GM21717 (cell line): ENCODE measurements at regions not wholly inside any gene's neighbourhood (a gene's known extent, or its start where the extent isn't known, plus 50 kb on each side); places are given as distances from the start of the nearest gene placed in this dataset.

Experiments
- ATAC-seq: cut with Tn5 transposase; IDR thresholded peaks from one replicate; pipeline ENCODE4 v1.9.1; 2021; ENCODE audit warnings: mild to moderate bottlenecking, moderate library complexity; ENCODE audit not compliant: unreplicated experiment

- no peak for ATAC-seq
Measured at GRCh38 chr4:162366146-162366545, 202.3 kb upstream of the FSTL5 start.

GRCh38 chr4:162364651-162365050, 200.9 kb upstream of the FSTL5 start:
- no peak for ATAC-seq

- ATAC-seq, result no peak
Measured at GRCh38 chr4:162360369-162361149, 196.8 kb upstream of the FSTL5 start.

DNA sequence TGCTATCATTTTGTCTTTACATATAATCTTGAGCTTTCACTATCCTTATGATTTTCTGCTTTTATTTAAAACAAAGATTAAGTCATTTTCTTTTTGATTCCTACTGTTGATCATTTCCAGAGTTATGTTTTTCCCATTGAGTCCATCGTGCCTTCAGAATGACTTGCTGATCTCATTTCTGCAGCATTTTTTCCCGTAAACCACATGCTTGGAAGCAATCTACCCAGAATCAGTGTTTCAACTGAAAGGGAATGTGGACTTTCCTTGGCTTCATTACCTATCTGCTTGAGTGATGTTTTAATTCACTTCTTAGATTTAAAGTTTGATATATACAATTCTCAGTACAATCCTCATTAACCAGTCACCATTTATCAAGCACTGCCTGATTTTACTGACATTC, 192.4 kb upstream of the FSTL5 start:
- ATAC-seq, result no peak

- ATAC-seq, result no peak
Measured at GRCh38 chr4:162352580-162353107, 188.8 kb upstream of the FSTL5 start.

GRCh38 chr4:162350331-162350730, 186.5 kb upstream of the FSTL5 start:
- ATAC-seq, result no peak

- ATAC-seq, result no peak
Measured at GRCh38 chr4:162349395-162349794, 185.6 kb upstream of the FSTL5 start.

- no peak for ATAC-seq
Measured at GRCh38 chr4:162347842-162348213, 184.0 kb upstream of the FSTL5 start.

DNA sequence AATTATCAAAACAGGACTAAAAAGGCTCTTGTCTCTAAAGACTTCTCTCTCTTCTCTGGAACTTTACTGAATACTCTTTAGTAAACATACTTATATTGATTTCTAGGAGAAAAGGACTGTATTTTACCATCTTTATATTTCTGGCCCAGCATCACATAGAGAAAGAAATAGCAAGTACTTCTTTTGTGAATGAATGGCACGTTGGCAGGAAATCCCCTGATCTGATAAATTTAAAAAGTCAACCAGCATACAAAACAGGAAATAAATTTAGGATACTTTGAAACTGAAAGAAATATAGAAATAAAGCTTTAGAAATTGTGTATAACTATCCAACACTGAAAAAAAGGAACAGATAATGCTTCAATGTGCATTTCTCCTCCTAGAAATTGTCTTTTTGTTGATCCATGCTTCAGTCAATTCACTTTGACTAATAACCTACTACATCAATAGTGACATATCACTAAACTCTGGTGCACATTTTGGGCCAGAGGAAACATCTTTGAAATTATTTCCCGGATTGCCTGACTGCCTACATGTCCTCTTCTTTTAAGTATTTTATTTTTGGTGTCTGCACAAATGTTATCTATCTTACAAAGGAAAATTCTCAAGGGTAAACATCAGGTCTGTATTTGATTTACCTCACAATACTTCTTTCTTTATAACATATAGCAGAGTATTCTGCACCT, 183.5 kb upstream of the FSTL5 start:
- no peak for ATAC-seq

- no peak for ATAC-seq
Measured at GRCh38 chr4:162343967-162344366, 180.2 kb upstream of the FSTL5 start.

- no peak for ATAC-seq
Measured at GRCh38 chr4:162341533-162341932, 177.7 kb upstream of the FSTL5 start.

DNA sequence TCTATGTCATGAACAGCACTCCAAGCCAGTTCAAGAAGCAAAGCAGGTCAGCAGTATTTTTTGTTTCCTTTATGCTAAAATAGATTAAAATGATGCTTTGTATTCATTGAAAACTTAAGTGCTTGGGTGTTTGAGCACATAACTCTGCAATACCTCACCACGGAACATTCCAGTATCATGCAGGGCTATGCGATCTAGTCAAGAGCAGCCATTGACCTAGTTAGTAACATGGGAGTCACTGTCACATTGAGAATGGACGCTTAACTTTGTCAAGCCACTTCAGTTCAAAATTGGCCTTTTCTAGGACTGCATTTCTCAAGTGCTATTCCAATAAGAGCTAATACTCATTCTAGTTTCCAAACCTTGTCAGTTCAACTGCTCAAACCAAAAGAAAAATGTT, 160.1 kb upstream of the FSTL5 start:
- ATAC-seq, result no peak

DNA sequence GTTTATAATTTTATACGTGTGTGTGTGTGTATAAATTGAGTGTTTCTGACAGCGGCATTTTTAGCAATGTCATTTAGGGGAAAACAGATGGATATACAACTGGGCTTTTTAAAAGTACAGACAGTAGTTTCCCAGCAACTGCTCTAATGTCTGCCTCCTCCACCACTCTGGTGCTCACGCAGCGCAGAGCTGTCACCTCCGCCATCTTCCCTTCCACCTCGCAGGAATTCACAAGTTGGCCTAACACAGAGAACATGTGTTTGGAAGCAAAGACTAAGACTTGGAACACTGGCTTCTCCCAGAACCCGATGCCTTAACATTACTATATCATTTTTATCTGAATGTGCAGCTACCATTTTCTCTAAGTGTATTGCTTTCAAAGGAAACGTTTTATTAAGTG, 158.3 kb upstream of the FSTL5 start:
- ATAC-seq, result no peak

- no peak for ATAC-seq
Measured at GRCh38 chr4:162285753-162286152, 122.0 kb upstream of the FSTL5 start.

DNA sequence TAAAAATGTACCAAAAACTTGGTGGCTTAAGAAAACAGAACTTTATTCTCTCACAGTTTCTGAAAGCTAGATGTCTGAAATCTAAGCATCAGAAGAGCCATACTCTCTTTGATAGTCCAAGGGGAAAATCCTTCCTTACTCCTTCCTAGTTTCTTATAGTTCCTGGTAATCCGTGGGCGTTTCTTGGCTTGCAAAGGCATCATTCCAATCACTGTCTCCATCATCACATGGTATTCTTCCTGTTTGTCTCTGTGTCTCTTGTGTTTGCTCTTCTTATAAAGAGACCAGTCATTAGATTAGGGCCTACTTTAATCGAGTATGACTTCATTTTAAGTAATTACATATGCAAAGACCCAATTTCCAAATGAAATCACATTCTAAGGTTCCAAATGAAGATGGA, 118.9 kb upstream of the FSTL5 start:
- no peak for ATAC-seq

- ATAC-seq, result peak; percentile 94
Measured at GRCh38 chr4:162274354-162274753, 110.6 kb upstream of the FSTL5 start.

DNA sequence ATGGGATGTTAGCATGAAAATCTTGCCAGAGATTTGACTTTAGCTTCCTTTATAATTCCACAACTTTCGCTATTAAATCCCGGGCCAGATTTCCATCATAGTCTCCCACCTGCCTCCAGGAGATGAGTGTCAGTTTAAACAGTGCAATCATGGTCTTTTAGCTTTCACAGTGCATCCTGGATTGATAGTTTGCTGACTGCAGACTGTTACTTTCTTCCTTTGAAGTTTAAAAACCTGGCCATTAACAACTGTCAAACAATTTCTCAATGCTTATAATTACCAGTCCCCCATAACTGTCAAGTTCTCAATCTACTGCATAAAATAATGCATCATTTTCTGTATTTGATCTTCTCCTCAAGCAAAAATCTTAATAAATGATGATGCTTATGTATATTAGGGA, 108.4 kb upstream of the FSTL5 start:
- ATAC-seq, result no peak

GRCh38 chr4:162268911-162269310, 105.1 kb upstream of the FSTL5 start:
- no peak for ATAC-seq

GRCh38 chr4:162265802-162266201, 102.0 kb upstream of the FSTL5 start:
- ATAC-seq, result no peak

DNA sequence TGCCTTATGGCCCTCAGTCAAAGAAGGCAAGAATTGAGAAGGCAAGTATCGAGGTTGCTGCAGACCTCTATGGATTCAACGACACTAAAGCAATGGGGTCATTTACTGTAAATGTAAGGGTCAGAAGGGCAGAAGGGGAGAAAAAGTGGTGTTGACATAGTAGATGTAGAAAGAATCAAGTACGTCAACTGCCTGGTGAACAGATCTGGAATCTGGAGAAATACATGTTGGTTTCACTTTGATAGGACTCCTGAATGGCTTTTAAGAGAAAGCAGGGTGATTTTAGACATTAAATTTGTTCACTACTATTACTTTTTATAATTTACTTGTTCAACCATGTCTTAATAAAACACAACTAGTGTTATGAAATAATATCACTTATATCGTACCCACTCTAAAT, 81.3 kb upstream of the FSTL5 start:
- ATAC-seq, result no peak

DNA sequence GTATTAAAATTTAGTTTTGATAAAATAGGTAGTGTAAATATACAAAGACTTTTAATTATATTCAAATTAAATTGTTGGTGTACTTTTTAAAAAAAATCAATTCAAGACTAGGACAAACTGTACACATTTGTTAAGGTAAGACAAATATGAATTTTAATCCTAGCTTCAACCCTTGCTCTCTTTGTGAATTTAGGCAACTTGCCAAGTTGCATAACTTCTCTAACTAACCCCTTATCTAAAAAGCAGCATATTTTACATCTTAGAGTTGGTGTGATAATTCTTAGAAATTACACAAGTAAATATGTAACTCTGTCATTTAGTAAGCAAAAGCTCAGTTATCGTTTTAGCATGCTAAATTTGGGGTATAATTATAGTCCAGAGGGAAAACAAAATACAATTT, 78.1 kb upstream of the FSTL5 start:
- no peak for ATAC-seq

- ATAC-seq, result no peak
Measured at GRCh38 chr4:162239992-162240769, 76.4 kb upstream of the FSTL5 start.
